GM12878 (cell line): ENCODE measurements at regions not wholly inside any gene's neighbourhood (a gene's known extent, or its start where the extent isn't known, plus 50 kb on each side); places are given as distances from the start of the nearest gene placed in this dataset.

Experiments used
- ATAC-seq: fragments of 200-7000 bp; cut with Tn5 transposase; 3 replicates; pipeline ENCODE4 v1.9.1; 2020; ENCODE audit warnings: mild to moderate bottlenecking, moderate library complexity
- BruUV-seq: library from RNA; stranded (reverse); fragments of 400-500 nt; replicated peaks from 2 replicates; lab custom pipeline; 2021; lab: Mats Ljungman, UMichigan
- CTCF ChIA-PET: fragments of 300-600 bp; sonication (Branson Sonifier 250); formaldehyde crosslinking; extraction: SDS; loops from one replicate; lab custom pipeline; 2021; ENCODE audit warnings: inconsistent platforms; lab: Yijun Ruan, JAX
- POLR2A ChIA-PET: fragments of 350-600 bp; formaldehyde crosslinking; extraction: SDS; loops from one replicate; lab custom pipeline; 2021; ENCODE audit warnings: inconsistent platforms; lab: Charles Lee
- RAD21 ChIA-PET: fragments of 300-600 bp; sonication (Branson Sonifier 250); formaldehyde crosslinking; loops from one replicate; lab custom pipeline; 2023; ENCODE audit warnings: antibody characterized with exemption; ENCODE audit not compliant: unreplicated experiment; lab: Charles Lee
- SMC1A ChIA-PET: fragments of 300-600 bp; sonication (Branson Sonifier 250); formaldehyde crosslinking; loops from one replicate; lab custom pipeline; 2023; ENCODE audit not compliant: unreplicated experiment, uncharacterized antibody; lab: Charles Lee
- DNase-seq: peaks from one replicate; pipeline ENCODE4 v3.0.0-alpha.2; 2011; ENCODE audit warnings: low read depth, low spot score
- FAIRE-seq: peaks from 3 replicates; lab custom pipeline; 2011; peaks lifted over from hg19 to GRCh38; lab: Jason Lieb, UNC
- H2AFZ ChIP-seq: 2 replicates; pipeline ENCODE4 v1.6.0; 2011; ENCODE audit warnings: low read depth, low read length, control low read depth; ENCODE audit not compliant: control insufficient read depth
- H3K27ac ChIP-seq: 2 replicates; pipeline ENCODE4 v1.5.1; 2011; ENCODE audit warnings: control low read depth; ENCODE audit not compliant: control insufficient read depth, insufficient read depth
- H3K27me3 ChIP-seq, 2 experiments: replicated peaks in 1 of 2; 2 replicates each; pipeline versions ENCODE4 v1.6.0 to v1.6.1; 2011; ENCODE audit warnings: low read length in 1 of 2; ENCODE audit not compliant: control insufficient read depth in 2 of 2, insufficient read depth in 2 of 2
- H3K36me3 ChIP-seq, 2 experiments: 2 replicates each; pipeline ENCODE4 v1.5.1; 2011; ENCODE audit warnings: low read length in 1 of 2; ENCODE audit not compliant: control insufficient read depth in 2 of 2, insufficient read depth in 2 of 2
- H3K4me1 ChIP-seq: 2 replicates; pipeline ENCODE4 v1.6.1; 2011; ENCODE audit warnings: mild to moderate bottlenecking, low read length, moderate library complexity, mixed read lengths; ENCODE audit not compliant: control insufficient read depth, insufficient read depth
- H3K4me2 ChIP-seq: 2 replicates; pipeline ENCODE4 v1.6.0; 2011; ENCODE audit warnings: control low read depth; ENCODE audit not compliant: control insufficient read depth, insufficient read depth
- H3K4me3 ChIP-seq: fragments of 200-600 bp; sonication (generic); 2 replicates; pipeline ENCODE4 v1.5.1; 2016
- H3K79me2 ChIP-seq: 2 replicates; pipeline ENCODE4 v1.6.0; 2011; ENCODE audit warnings: low read length; ENCODE audit not compliant: control insufficient read depth, insufficient read depth
- H3K9ac ChIP-seq: 2 replicates; pipeline ENCODE4 v1.8.0; 2011; ENCODE audit warnings: low read length, control low read depth, mixed read lengths; ENCODE audit not compliant: control insufficient read depth, insufficient read depth
- H3K9me3 ChIP-seq: replicated peaks from 3 replicates; pipeline ENCODE4 v1.5.1; 2011; ENCODE audit warnings: mild to moderate bottlenecking, low read length; ENCODE audit not compliant: control insufficient read depth, insufficient read depth
- H4K20me1 ChIP-seq: 2 replicates; pipeline ENCODE4 v1.6.0; 2011; ENCODE audit not compliant: control insufficient read depth, insufficient read depth
- CHD2 ChIP-seq: IDR thresholded peaks from 2 replicates; pipeline ENCODE4 v1.6.1; 2011; ENCODE audit warnings: low read depth, low read length, improper control_type of control experiment, borderline replicate concordance
- JUNB ChIP-seq: IDR thresholded peaks from 2 replicates; pipeline ENCODE4 v1.6.1; 2016; ENCODE audit warnings: antibody characterized with exemption, mild to moderate bottlenecking
- KLF5 ChIP-seq: fragments of 450-650 bp; IDR thresholded peaks from 2 replicates; pipeline ENCODE4 v1.6.1; 2014; ENCODE audit warnings: mild to moderate bottlenecking; ENCODE audit not compliant: partially characterized antibody
- MTA2 ChIP-seq: fragments of 450-650 bp; IDR thresholded peaks from 2 replicates; pipeline ENCODE4 v1.6.1; 2016; ENCODE audit warnings: low read depth, mild to moderate bottlenecking, moderate library complexity
- MYC ChIP-seq: IDR thresholded peaks from 2 replicates; pipeline ENCODE4 v1.6.1; 2011; ENCODE audit warnings: mild to moderate bottlenecking, low read length, moderate library complexity, inconsistent platforms; ENCODE audit not compliant: insufficient read depth, insufficient replicate concordance, insufficient read length, severe bottlenecking
- NFYB ChIP-seq: IDR thresholded peaks from 2 replicates; pipeline ENCODE4 v1.6.1; 2011; ENCODE audit warnings: low read depth, mild to moderate bottlenecking, low read length, improper control_type of control experiment, moderate library complexity; ENCODE audit not compliant: insufficient read depth
- NR2C1 ChIP-seq: fragments of 450-650 bp; IDR thresholded peaks from 2 replicates; pipeline ENCODE4 v1.6.1; 2017; ENCODE audit warnings: antibody characterized with exemption, mild to moderate bottlenecking, moderate library complexity
- RFX5 ChIP-seq: IDR thresholded peaks from 2 replicates; pipeline ENCODE4 v1.6.1; 2011; ENCODE audit warnings: low read depth, low read length, improper control_type of control experiment
- SMAD1 ChIP-seq: fragments of 450-650 bp; IDR thresholded peaks from 2 replicates; pipeline ENCODE4 v1.6.1; 2018; ENCODE audit warnings: mild to moderate bottlenecking, low read depth; ENCODE audit not compliant: partially characterized antibody
- TBL1XR1 ChIP-seq: IDR thresholded peaks from 2 replicates; pipeline ENCODE4 v1.6.1; 2012; ENCODE audit warnings: low read depth, low read length, improper control_type of control experiment
- WRNIP1 ChIP-seq: IDR thresholded peaks from 2 replicates; pipeline ENCODE4 v1.6.1; 2011; ENCODE audit warnings: low read depth, low read length, improper control_type of control experiment, borderline replicate concordance
- YBX1 ChIP-seq: fragments of 450-650 bp; IDR thresholded peaks from 2 replicates; pipeline ENCODE4 v1.6.1; 2016; ENCODE audit warnings: antibody characterized with exemption
- WGBS: methylation state at CpG from one replicate; pipeline ENCODE4 v1.1.6; 2016; ENCODE audit warnings: low lambda C conversion rate; ENCODE audit not compliant: insufficient replicate concordance, insufficient coverage; ENCODE audit errors: missing lambda C conversion rate; 5-methylcytosine and 5-hydroxymethylcytosine counted together
- in situ Hi-C: fragments of 300-500 bp; cut with MboI; formaldehyde crosslinking; loops from 9 replicates; pipeline ENCODE4 v1.14.3; 2018; ENCODE audit warnings: mixed read lengths
- intact Hi-C: fragments of 100-400 bp; cut with micrococcal nuclease; formaldehyde crosslinking; loops from one replicate; pipeline ENCODE4 v1.14.2; 2022; ENCODE audit not compliant: unreplicated experiment
- TF ChIP-seq, protein P1 (sequence below): IDR thresholded peaks from 2 replicates; pipeline ENCODE4 v1.6.1; 2012; ENCODE audit warnings: improper control_type of control experiment, low read depth, low read length; ENCODE audit not compliant: insufficient replicate concordance

DNA sequence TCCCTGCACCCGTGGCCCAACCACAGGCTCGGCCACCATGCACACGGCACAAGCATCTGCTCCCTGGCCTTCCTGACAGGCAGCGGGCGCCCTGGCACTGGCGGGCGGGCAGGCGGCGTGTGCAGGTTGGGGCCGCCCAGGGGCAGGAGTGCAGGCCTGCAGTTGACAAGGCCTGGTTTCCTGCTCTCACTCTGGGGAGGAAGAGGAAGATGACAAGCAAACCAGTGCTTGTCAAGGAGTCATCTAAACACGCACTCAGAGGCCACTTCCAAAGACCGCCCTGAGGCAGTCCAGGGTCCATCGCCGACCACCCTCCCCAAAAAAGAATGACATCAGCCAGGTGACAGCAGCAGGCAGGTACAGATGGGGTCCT, 65.3 kb upstream of the LINC01488 start:
- H3K4me3 ChIP-seq = no peak overlapping the region
- no peaks in the 10 kb centered on the region for H3K79me2 ChIP-seq
- H3K27me3 ChIP-seq = no peaks in the 10 kb centered on the region; a peak in 1 of 4 replicates
- intact Hi-C loops = no loop called here
- ChIA-PET CTCF (no interaction called here), SMC1A (interaction anchor here (0.6 kb wide), 1 partner anchor 219 kb away, joined by 3 read pairs; no protein-coding TSS in a partner anchor), RAD21 (interaction anchor here (1.0 kb wide), 1 partner anchor 124 kb away, joined by 3 read pairs; no protein-coding TSS in a partner anchor)
- WGBS = 39% methylated on average over 14 of the region's 14 CpGs
- no peak overlapping the region for H2AFZ ChIP-seq
- BruUV-seq = no TSS peak
- no peak overlapping the region for H3K27ac ChIP-seq
- FAIRE-seq = no peak
- H4K20me1 ChIP-seq = no peaks in the 10 kb centered on the region
- TF ChIP-seq WRNIP1 (no peak), YBX1 (no peak), RFX5 (no peak), CHD2 (no peak), TBL1XR1 (no peak), JUNB (no peak), NFYB (no peak), MTA2 (no peak), SMAD1 (no peak), NR2C1 (no peak), MYC (no peak), KLF5 (no peak)
- TF ChIP-seq, protein P1, sequence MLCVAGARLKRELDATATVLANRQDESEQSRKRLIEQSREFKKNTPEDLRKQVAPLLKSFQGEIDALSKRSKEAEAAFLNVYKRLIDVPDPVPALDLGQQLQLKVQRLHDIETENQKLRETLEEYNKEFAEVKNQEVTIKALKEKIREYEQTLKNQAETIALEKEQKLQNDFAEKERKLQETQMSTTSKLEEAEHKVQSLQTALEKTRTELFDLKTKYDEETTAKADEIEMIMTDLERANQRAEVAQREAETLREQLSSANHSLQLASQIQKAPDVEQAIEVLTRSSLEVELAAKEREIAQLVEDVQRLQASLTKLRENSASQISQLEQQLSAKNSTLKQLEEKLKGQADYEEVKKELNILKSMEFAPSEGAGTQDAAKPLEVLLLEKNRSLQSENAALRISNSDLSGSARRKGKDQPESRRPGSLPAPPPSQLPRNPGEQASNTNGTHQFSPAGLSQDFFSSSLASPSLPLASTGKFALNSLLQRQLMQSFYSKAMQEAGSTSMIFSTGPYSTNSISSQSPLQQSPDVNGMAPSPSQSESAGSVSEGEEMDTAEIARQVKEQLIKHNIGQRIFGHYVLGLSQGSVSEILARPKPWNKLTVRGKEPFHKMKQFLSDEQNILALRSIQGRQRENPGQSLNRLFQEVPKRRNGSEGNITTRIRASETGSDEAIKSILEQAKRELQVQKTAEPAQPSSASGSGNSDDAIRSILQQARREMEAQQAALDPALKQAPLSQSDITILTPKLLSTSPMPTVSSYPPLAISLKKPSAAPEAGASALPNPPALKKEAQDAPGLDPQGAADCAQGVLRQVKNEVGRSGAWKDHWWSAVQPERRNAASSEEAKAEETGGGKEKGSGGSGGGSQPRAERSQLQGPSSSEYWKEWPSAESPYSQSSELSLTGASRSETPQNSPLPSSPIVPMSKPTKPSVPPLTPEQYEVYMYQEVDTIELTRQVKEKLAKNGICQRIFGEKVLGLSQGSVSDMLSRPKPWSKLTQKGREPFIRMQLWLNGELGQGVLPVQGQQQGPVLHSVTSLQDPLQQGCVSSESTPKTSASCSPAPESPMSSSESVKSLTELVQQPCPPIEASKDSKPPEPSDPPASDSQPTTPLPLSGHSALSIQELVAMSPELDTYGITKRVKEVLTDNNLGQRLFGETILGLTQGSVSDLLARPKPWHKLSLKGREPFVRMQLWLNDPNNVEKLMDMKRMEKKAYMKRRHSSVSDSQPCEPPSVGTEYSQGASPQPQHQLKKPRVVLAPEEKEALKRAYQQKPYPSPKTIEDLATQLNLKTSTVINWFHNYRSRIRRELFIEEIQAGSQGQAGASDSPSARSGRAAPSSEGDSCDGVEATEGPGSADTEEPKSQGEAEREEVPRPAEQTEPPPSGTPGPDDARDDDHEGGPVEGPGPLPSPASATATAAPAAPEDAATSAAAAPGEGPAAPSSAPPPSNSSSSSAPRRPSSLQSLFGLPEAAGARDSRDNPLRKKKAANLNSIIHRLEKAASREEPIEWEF = no peak
- TF ChIP-seq, all 136 proteins: peak for 0
- DNase-seq = no peak
- Histone ChIP-seq H3K36me3 (no peaks in the 10 kb centered on the region), H3K9me3 (no peaks in the 10 kb centered on the region), H3K4me2 (no peak overlapping the region), H3K9ac (no peak overlapping the region), H3K4me1 (no peaks in the 10 kb centered on the region)
- in situ Hi-C loops = no loop called here
- POLR2A ChIA-PET = no interaction called here
- ATAC-seq = no peak
